ENCODE measurements at regions not wholly inside any gene's neighbourhood (a gene's known extent, or its start where the extent isn't known, plus 50 kb on each side); places are given as distances from the start of the nearest gene placed in this dataset.

GRCh38 chr9:36749461-36749860 is 176.8 kb downstream of the MELK start:
- TF ChIP-seq ZNF512 (CRISPR knock-in tag; IDR thresholded peaks at IDR 0.05) (no peak), POLR2A (IDR thresholded peaks at IDR 0.05; ENCODE audit: insufficient read depth in 1 of 2, low read depth in 2 of 2, low read length in 2 of 2) (no peak), CTCF (CRISPR knock-in tag; IDR thresholded peaks at IDR 0.05) (no peak), EZH2 (conservative IDR thresholded peaks at IDR 0.05; ENCODE audit: low read depth, low read length) (no peak), STAT6 (CRISPR knock-in tag; IDR thresholded peaks at IDR 0.05; ENCODE audit: borderline replicate concordance) (no peak), ZNF282 (IDR thresholded peaks at IDR 0.05; ENCODE audit: partially characterized antibody) (no peak), DR1 (CRISPR knock-in tag; IDR thresholded peaks at IDR 0.05) (no peak), ZNF883 (CRISPR knock-in tag; IDR thresholded peaks at IDR 0.05; ENCODE audit: not compliant biosample characterization) (no peak), SATB2 (CRISPR knock-in tag; IDR thresholded peaks at IDR 0.05) (no peak), ATF3 (CRISPR knock-in tag; IDR thresholded peaks at IDR 0.05) (no peak), ZNF674 (CRISPR knock-in tag; IDR thresholded peaks at IDR 0.05; ENCODE audit: low read depth) (no peak)
